Keratinocyte (primary cell): ENCODE measurements at regions not wholly inside any gene's neighbourhood (a gene's known extent, or its start where the extent isn't known, plus 50 kb on each side); places are given as distances from the start of the nearest gene placed in this dataset.
"Not testable (repeated sequence)": the region's sequence is repeated elsewhere in the genome, so short reads cannot be mapped to it uniquely, and the experiment has no call there.

ENCODE experiments used
- DNase-seq: peaks from one replicate; pipeline ENCODE4 v3.0.0-alpha.2; 2011; ENCODE audit warnings: low read depth, missing footprints, low spot score
- FAIRE-seq: peaks from 2 replicates; lab custom pipeline; 2011; peaks lifted over from hg19 to GRCh38; lab: Jason Lieb, UNC
- H2AFZ ChIP-seq: 2 replicates; pipeline ENCODE4 v1.6.0; 2012; ENCODE audit warnings: low read length, control low read depth, inconsistent platforms; ENCODE audit not compliant: control insufficient read depth
- H3K27ac ChIP-seq: 2 replicates; pipeline ENCODE4 v1.5.1; 2011; ENCODE audit warnings: low read length; ENCODE audit not compliant: control insufficient read depth, insufficient read depth
- H3K27me3 ChIP-seq: 3 replicates; pipeline ENCODE4 v1.6.0; 2011; ENCODE audit warnings: low read length; ENCODE audit not compliant: control insufficient read depth, insufficient read depth; ENCODE audit errors: extremely low read depth
- H3K36me3 ChIP-seq, 2 experiments: 2 replicates in 1 of 2; 3 replicates in 1 of 2; pipeline ENCODE4 v1.5.1; 2011; ENCODE audit warnings: low read length in 2 of 2, mild to moderate bottlenecking in 1 of 2; ENCODE audit not compliant: control insufficient read depth in 2 of 2, insufficient read depth in 2 of 2; ENCODE audit errors: extremely low read depth in 1 of 2
- H3K4me1 ChIP-seq: 3 replicates; pipeline ENCODE4 v1.5.1; 2011; ENCODE audit warnings: low read length; ENCODE audit not compliant: control insufficient read depth, insufficient read depth; ENCODE audit errors: extremely low read depth
- H3K4me2 ChIP-seq: 3 replicates; pipeline ENCODE4 v1.6.0; 2011; ENCODE audit warnings: low read depth, low read length; ENCODE audit not compliant: control insufficient read depth, insufficient read depth; ENCODE audit errors: extremely low read depth
- H3K4me3 ChIP-seq, 3 experiments: fragments of 200-600 bp in 1 of 3; sonication (generic) in 1 of 3; 2 replicates in 2 of 3; 3 replicates in 1 of 3; pipeline ENCODE4 v1.5.1; 2011 to 2016; ENCODE audit warnings: low read length in 3 of 3, mild to moderate bottlenecking in 3 of 3, control low read depth in 2 of 3, inconsistent platforms in 1 of 3, low read depth in 1 of 3, mixed read lengths in 1 of 3, mixed run types in 1 of 3, moderate library complexity in 1 of 3; ENCODE audit not compliant: control insufficient read depth in 2 of 3, insufficient read depth in 2 of 3; ENCODE audit errors: extremely low read depth in 1 of 3
- H3K79me2 ChIP-seq: 2 replicates; pipeline ENCODE4 v1.6.0; 2012; ENCODE audit warnings: low read length; ENCODE audit not compliant: control insufficient read depth, insufficient read depth
- H3K9ac ChIP-seq: 3 replicates; pipeline ENCODE4 v1.6.0; 2011; ENCODE audit warnings: low read length; ENCODE audit not compliant: control insufficient read depth, insufficient read depth; ENCODE audit errors: extremely low read depth
- H3K9me1 ChIP-seq: 3 replicates; pipeline ENCODE4 v1.6.0; 2011; ENCODE audit warnings: low read length; ENCODE audit not compliant: control insufficient read depth, insufficient read depth; ENCODE audit errors: extremely low read depth
- H3K9me3 ChIP-seq: 2 replicates; pipeline ENCODE4 v1.5.1; 2012; ENCODE audit warnings: low read depth, low read length; ENCODE audit not compliant: control insufficient read depth
- H4K20me1 ChIP-seq: 3 replicates; pipeline ENCODE4 v1.6.0; 2011; ENCODE audit warnings: low read length; ENCODE audit not compliant: control insufficient read depth, insufficient read depth; ENCODE audit errors: extremely low read depth
- CTCF ChIP-seq, 3 experiments: IDR thresholded peaks in 1 of 3; conservative IDR thresholded peaks in 1 of 3; optimal IDR thresholded peaks in 1 of 3; 2 replicates in 2 of 3; 3 replicates in 1 of 3; pipeline versions ENCODE3 to v1.5.1; 2011; ENCODE audit warnings: low read length in 3 of 3, mild to moderate bottlenecking in 3 of 3, moderate library complexity in 2 of 3, control low read depth in 1 of 3, inconsistent platforms in 1 of 3; ENCODE audit not compliant: insufficient read depth in 2 of 3; ENCODE audit errors: extremely low read depth in 1 of 3
- EZH2 ChIP-seq: IDR thresholded peaks from one replicate; pipeline ENCODE4 v1.6.1; 2012; ENCODE audit warnings: inconsistent platforms, mild to moderate bottlenecking, low read length, moderate library complexity
- dilution Hi-C: fragments of 300-500 bp; cut with MboI; formaldehyde crosslinking; loops from one replicate; pipeline ENCODE4 v1.7.0; 2020; ENCODE audit warnings: low sequenced_read_pairs; ENCODE audit not compliant: extremely low pct_ligation_motif_present

- Histone ChIP-seq H3K27me3 (no peaks in the 10 kb centered on the region), H3K36me3 (no peaks in the 10 kb centered on the region), H2AFZ (no peak overlapping the region), H3K79me2 (no peaks in the 10 kb centered on the region), H3K4me3 (no peak overlapping the region), H3K9me3 (no peaks in the 10 kb centered on the region), H3K9ac (no peak overlapping the region), H3K9me1 (no peaks in the 10 kb centered on the region), H4K20me1 (no peaks in the 10 kb centered on the region), H3K4me2 (no peak overlapping the region), H3K27ac (no peak overlapping the region), H3K4me1 (peaks cover 5% of the 10 kb centered on the region)
- FAIRE-seq (no peak), DNase-seq (no peak)
- TF ChIP-seq EZH2 (no peak), CTCF (optimal IDR thresholded peaks at IDR 0.05 in 1 of 3, IDR thresholded peaks at IDR 0.05 in 1 of 3, conservative IDR thresholded peaks at IDR 0.05 in 1 of 3; ENCODE audit: extremely low read depth in 1 of 3, insufficient read depth in 2 of 3, low read length in 3 of 3) (no peak)
- dilution Hi-C loops = no loop called here
Measured at GRCh38 chr13:80873589-80873988, 532.7 kb upstream of the SPRY2 start.

- H3K9ac ChIP-seq, H3K9me3 ChIP-seq, dilution Hi-C loops, H3K36me3 ChIP-seq, H4K20me1 ChIP-seq, H3K4me1 ChIP-seq, H3K9me1 ChIP-seq, H3K27ac ChIP-seq, H2AFZ ChIP-seq, DNase-seq, FAIRE-seq, H3K4me2 ChIP-seq, H3K27me3 ChIP-seq, H3K4me3 ChIP-seq, H3K79me2 ChIP-seq: not testable (repeated sequence)
Measured at GRCh38 chr13:80871971-80872370, 531.0 kb upstream of the SPRY2 start.

GRCh38 chr13:80871481-80871880, 530.6 kb upstream of the SPRY2 start:
- dilution Hi-C loops = no loop called here
- no peak for DNase-seq
- Histone ChIP-seq H2AFZ (no peak overlapping the region), H4K20me1 (no peaks in the 10 kb centered on the region), H3K4me1 (peaks cover 5% of the 10 kb centered on the region), H3K9me3 (no peaks in the 10 kb centered on the region), H3K79me2 (no peaks in the 10 kb centered on the region), H3K9ac (no peak overlapping the region), H3K27ac (no peak overlapping the region), H3K36me3 (no peaks in the 10 kb centered on the region), H3K27me3 (no peaks in the 10 kb centered on the region), H3K9me1 (no peaks in the 10 kb centered on the region), H3K4me3 (no peak overlapping the region), H3K4me2 (no peak overlapping the region)
- no peak for FAIRE-seq
- TF ChIP-seq CTCF (optimal IDR thresholded peaks at IDR 0.05 in 1 of 3, IDR thresholded peaks at IDR 0.05 in 1 of 3, conservative IDR thresholded peaks at IDR 0.05 in 1 of 3; ENCODE audit: extremely low read depth in 1 of 3, insufficient read depth in 2 of 3, low read length in 3 of 3) (no peak), EZH2 (no peak)
